ENCODE measurements at regions not wholly inside any gene's neighbourhood (a gene's known extent, or its start where the extent isn't known, plus 50 kb on each side); places are given as distances from the start of the nearest gene placed in this dataset.

GRCh38 chr10:125396676-125397075 lies 236.3 kb upstream of the CTBP2 start:
- H3K36me3 Mint-ChIP-seq, result no peaks in the 10 kb centered on the region
- DNase-seq (ENCODE audit: low spot score in 2 of 2, unreplicated experiment in 2 of 2), result no peak
- no peak overlapping the region for H3K4me3 Mint-ChIP-seq
- H3K27ac Mint-ChIP-seq, result no peak overlapping the region
- no peak for TF ChIP-seq CTCF (IDR thresholded peaks at IDR 0.05; ENCODE audit: unreplicated experiment)
- peaks cover 11% of the 10 kb centered on the region for H3K9me3 Mint-ChIP-seq
- peaks cover 9% of the 10 kb centered on the region for H3K27me3 Mint-ChIP-seq (ENCODE audit: low read depth)
- peaks cover 17% of the 10 kb centered on the region for H3K4me1 Mint-ChIP-seq

- peaks cover 26% of the 10 kb centered on the region for H3K9me3 Mint-ChIP-seq
- no peak for DNase-seq (ENCODE audit: low spot score in 2 of 2, unreplicated experiment in 2 of 2)
- H3K27me3 Mint-ChIP-seq (ENCODE audit: low read depth), result peaks cover 9% of the 10 kb centered on the region
- H3K27ac Mint-ChIP-seq, result no peak overlapping the region
- H3K4me1 Mint-ChIP-seq, result peaks cover 13% of the 10 kb centered on the region
- no peak for TF ChIP-seq CTCF (IDR thresholded peaks at IDR 0.05; ENCODE audit: unreplicated experiment)
- no peaks in the 10 kb centered on the region for H3K36me3 Mint-ChIP-seq
- no peak overlapping the region for H3K4me3 Mint-ChIP-seq
These were observed 232.2 kb upstream of the CTBP2 start for GRCh38 chr10:125392609-125393008.

GRCh38 chr10:125392154-125392553 lies 231.8 kb upstream of the CTBP2 start:
- DNase-seq (ENCODE audit: low spot score in 2 of 2, unreplicated experiment in 2 of 2), result no peak
- Mint-ChIP-seq H3K27me3 (ENCODE audit: low read depth) (peaks cover 11% of the 10 kb centered on the region), H3K27ac (no peak overlapping the region), H3K4me3 (no peak overlapping the region), H3K36me3 (no peaks in the 10 kb centered on the region), H3K9me3 (peaks cover 26% of the 10 kb centered on the region), H3K4me1 (peaks cover 13% of the 10 kb centered on the region)
- no peak for TF ChIP-seq CTCF (IDR thresholded peaks at IDR 0.05; ENCODE audit: unreplicated experiment)

- Mint-ChIP-seq H3K9me3 (peaks cover 26% of the 10 kb centered on the region), H3K27me3 (ENCODE audit: low read depth) (peaks cover 20% of the 10 kb centered on the region), H3K4me1 (peaks cover 11% of the 10 kb centered on the region), H3K27ac (no peak overlapping the region), H3K36me3 (no peaks in the 10 kb centered on the region), H3K4me3 (no peak overlapping the region)
- DNase-seq (ENCODE audit: low spot score in 2 of 2, unreplicated experiment in 2 of 2), result no peak
- TF ChIP-seq CTCF (IDR thresholded peaks at IDR 0.05; ENCODE audit: unreplicated experiment), result no peak
These were observed 229.3 kb upstream of the CTBP2 start for GRCh38 chr10:125389648-125390047.

- no peak for TF ChIP-seq CTCF (IDR thresholded peaks at IDR 0.05; ENCODE audit: unreplicated experiment)
- DNase-seq (ENCODE audit: low spot score in 2 of 2, unreplicated experiment in 2 of 2), result no peak
- Mint-ChIP-seq H3K27ac (no peak overlapping the region), H3K4me1 (no peaks in the 10 kb centered on the region), H3K27me3 (ENCODE audit: low read depth) (peaks cover 50% of the 10 kb centered on the region), H3K9me3 (peaks cover 47% of the 10 kb centered on the region), H3K4me3 (no peak overlapping the region), H3K36me3 (no peaks in the 10 kb centered on the region)
These were observed 219.2 kb upstream of the CTBP2 start for GRCh38 chr10:125379592-125379991.

GRCh38 chr10:125377368-125377767 lies 217.0 kb upstream of the CTBP2 start:
- Mint-ChIP-seq H3K9me3 (peaks cover 33% of the 10 kb centered on the region), H3K27ac (no peak overlapping the region), H3K4me1 (no peaks in the 10 kb centered on the region), H3K36me3 (no peaks in the 10 kb centered on the region), H3K27me3 (ENCODE audit: low read depth) (peaks cover 37% of the 10 kb centered on the region), H3K4me3 (no peak overlapping the region)
- no peak for TF ChIP-seq CTCF (IDR thresholded peaks at IDR 0.05; ENCODE audit: unreplicated experiment)
- no peak for DNase-seq (ENCODE audit: low spot score in 2 of 2, unreplicated experiment in 2 of 2)

Measured in mesothelial cell of epicardium (in vitro differentiated cells).